ENCODE measurements at regions not wholly inside any gene's neighbourhood (a gene's known extent, or its start where the extent isn't known, plus 50 kb on each side); places are given as distances from the start of the nearest gene placed in this dataset.
"Not testable (repeated sequence)": the region's sequence is repeated elsewhere in the genome, so short reads cannot be mapped to it uniquely, and the experiment has no call there.

- DNase-seq: no peak
Measured at GRCh38 chr5:57002959-57003485, 51.1 kb upstream of the MIER3 start.

DNA sequence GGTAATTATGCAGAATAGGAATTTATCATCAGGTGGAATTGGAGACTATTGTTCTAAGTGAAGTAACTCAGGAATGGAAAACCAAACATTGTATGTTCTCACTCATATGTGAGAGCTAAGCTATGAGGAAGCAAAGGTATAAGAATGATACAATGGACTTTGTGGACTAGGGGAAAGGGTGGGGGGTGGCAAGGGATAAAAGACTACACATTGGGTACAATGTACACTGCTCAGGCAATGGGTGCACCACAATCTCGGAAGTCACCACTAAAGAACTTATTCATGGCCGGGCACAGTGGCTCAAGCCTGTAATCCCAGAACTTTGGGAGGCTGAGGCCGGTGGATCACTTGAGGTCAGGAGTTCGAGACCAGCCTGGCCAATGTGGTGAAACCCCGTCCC lies 51.6 kb upstream of the MIER3 start:
- DNase-seq: not testable (repeated sequence)

DNA sequence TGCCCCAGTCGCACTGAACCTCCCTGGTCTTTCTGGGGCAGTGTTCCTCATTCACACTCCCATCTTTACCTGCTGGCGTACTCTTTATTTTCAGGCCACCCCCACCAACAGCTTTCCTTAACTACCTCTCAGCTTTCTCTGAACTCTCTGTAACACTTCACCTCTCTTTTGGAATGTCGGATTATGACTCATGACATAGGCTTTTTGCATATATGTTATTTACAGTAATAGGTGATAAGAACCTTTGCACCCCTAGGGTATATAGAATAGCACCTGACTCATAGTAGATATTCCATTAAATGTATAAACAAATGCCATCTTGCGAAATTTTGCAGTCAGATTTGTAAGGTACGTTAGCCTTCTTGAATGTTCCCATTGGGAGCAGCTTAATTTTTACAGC lies 52.9 kb upstream of the MIER3 start:
- no peak for DNase-seq

DNA sequence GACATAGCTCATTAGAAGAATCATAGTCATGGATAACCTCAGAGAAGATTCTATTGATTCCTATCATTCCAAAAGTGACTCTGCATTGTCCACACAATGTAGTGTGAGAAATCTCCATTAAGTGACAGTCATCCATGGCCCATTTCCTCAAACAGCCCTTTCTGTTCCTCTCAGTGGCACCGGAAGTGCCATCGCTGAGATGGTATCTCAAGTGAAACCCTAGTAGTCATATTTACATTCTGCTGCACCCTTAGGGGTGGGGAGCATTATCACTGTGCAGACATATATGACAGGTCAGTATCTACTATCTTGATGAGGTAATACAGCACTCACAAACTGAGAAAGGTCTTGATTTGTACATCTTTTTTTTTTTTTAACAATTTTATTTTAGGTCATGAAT lies 55.4 kb upstream of the MIER3 start:
- DNase-seq: no peak

DNA sequence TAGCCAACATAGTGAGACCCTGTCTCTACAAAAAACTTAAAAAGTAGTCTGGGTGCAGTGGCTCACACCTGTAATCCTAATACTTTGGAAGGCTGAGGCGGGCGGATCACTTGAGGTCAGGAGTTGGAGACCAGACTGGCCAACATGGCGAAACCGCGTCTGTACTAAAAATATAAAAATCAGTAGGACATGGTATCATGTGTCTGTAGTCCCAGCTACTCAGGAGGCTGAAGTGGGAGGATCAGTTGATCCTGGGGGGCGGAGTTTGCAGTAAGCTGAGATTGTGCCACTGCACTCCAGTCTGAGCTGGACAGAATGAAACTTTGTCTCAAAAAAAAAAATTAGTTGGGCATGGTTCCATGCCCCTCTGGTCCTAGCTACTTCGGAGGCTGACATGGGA lies 57.9 kb upstream of the MIER3 start:
- no peak for DNase-seq

- no peak for DNase-seq
Measured at GRCh38 chr5:57010786-57011185, 58.9 kb upstream of the MIER3 start.

DNA sequence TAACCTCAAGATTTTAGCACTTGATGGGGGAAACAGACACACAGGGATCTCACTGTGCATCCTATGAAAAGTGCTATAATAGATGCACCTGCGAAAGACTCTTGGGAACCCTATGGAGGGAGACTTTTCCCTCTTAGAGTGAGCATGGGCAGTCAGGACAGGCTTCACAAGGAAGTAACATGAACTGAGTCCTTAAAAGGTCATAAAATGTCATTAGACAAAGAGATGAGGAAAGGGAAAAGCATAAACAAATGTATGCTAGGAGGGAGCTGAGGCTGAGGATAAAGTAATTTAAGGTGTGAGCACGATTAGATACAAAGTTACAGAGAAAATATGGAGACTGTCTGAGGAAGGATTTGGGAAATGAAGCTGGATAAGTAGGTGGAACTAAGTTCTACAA lies 60.6 kb upstream of the MIER3 start:
- no peak for DNase-seq

- no peak for DNase-seq
Measured at GRCh38 chr5:57025961-57026360, 74.0 kb upstream of the MIER3 start.

GRCh38 chr5:57028161-57028560 lies 76.2 kb upstream of the MIER3 start:
- DNase-seq: no peak

DNA sequence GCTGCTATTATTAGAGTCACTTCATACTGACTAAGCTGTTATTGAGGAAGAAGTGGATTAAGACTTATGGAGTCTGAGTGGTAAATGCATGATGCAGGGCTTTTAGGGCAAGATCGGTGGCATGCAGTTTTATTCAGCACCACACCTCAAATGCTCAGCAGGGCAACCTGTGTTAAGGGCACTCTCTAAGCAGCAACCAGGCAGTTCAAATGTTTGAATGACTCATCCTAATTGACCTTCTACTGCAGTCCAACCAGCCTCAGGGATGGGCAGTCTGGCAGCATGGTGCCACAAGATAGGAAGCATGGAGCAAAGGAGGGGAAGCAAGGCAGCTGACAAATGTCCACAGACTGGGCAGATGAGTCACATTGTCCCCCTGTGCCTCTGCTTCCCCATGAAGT lies 80.2 kb upstream of the MIER3 start:
- DNase-seq: no peak

DNA sequence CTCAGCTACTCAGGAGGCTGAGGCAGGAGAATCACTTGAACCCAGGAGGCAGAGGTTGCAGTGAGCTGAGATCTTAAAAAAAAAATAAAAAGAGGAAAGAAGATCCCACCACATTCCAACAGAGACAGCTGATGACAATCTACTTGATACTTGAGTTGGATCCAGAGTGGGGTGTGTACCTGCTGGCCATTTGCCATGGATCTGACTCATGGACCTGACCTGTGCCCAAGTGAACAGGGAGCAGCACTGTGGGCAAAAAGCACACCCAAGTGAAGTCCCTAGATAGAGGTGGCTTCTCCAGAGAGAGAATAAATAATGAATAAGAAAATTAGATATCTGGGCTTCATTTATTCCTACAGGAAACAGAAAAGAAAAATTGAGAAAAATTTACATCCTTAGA lies 81.2 kb upstream of the MIER3 start:
- DNase-seq: no peak

- DNase-seq: no peak
Measured at GRCh38 chr5:57033503-57033902, 81.6 kb upstream of the MIER3 start.

GRCh38 chr5:57034201-57034916 lies 82.4 kb upstream of the MIER3 start:
- DNase-seq: no peak

- DNase-seq: no peak
Measured at GRCh38 chr5:57035955-57036354, 84.0 kb upstream of the MIER3 start.

DNA sequence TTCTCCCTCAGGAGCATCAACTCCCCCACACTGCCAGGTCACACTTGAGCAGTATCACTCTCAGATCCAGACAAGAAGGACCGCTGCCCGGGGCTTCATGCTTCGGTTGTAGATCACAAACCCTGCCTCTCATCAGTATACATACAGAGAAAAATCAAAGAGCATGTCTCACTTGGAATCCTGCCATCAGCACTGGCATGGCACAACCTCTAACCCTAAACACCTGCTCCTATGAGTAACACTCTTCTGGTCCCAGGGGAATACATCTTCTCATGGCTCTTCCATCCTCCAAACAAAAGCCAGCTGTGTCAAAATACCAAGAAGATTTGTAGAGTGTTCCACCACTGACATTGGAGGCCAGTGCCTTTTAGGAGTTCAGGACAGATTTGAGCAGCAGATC lies 84.8 kb upstream of the MIER3 start:
- no peak for DNase-seq

DNA sequence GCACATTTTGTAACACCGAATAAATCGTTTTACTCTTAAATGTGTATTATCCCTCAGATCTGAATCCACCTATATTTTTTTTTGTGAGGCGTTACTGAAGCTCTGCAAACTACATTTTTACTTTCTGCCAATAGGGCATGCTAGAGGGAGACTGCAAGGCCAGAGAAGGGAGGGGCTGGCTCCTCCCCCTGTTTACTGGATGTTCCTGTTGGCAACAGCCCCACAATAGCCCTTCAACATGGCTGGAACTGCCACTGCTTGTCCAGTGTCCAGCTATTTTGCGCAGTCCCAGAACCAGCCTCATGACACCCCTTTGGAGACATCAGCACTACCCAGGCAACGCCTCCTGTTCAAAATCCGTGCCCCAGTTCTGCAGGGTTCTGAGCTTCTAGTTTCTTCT lies 85.4 kb upstream of the MIER3 start:
- no peak for DNase-seq

DNA sequence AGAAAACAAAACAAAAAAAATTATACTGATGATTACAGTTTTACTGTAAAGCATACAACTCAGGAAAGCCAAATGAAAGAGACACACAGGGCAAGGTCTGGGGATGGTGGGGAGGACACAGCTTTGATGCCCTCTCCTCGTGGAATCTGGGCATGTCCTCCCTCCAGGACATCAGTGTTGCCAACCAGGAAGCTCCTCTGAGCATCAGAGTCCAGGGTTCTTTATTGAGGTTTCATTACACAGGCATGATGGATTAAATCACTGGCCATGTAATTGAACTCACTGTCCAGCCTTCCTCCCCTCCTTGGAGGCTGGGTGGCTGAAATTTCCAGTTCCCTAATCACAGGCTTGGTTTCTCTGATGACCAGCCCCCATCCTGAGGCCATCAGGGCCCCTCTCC lies 89.6 kb upstream of the MIER3 start:
- no peak for DNase-seq

DNA sequence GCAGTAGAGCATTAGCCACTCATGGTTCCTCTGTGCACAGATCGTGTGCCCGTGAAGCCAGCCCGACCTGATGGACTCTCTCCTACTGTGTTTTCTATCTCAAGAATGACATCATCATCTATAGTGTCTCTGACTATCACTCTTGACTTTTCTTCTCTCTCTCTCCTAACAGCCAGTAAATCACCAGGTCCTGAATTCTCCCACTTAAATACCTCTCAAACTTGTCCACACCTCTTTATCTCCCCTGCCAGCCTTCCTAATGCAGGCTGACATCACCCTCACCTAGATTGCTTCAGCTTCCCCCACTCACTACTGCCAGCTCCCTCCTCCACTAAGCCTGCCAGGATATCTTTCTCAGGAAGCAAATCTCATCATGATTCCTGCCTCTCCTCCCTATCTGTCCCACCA lies 90.6 kb upstream of the MIER3 start:
- no peak for DNase-seq

DNA sequence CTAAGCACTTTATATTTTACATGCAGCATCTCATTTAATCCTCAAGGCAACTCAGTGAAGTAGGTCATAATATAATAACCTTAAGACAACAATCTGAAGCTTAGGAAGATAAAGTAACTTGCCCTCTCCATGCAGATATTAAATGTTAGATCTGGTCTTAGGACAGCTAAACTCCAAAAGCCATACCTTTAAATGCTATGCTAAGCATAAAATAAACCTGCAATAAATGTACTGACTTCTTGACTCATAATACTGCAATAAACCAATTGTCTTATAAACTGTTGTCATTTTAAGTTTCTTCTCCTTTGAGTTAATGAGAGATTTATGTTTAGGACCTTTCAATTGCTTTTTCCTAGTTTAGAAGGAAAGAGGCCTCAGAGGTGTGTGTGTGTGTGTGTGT lies 102.2 kb upstream of the MIER3 start:
- no peak for DNase-seq

- DNase-seq: no peak
Measured at GRCh38 chr5:57054671-57055070, 102.7 kb upstream of the MIER3 start.

- no peak for DNase-seq
Measured at GRCh38 chr5:57055731-57056130, 103.8 kb upstream of the MIER3 start.

- no peak for DNase-seq
Measured at GRCh38 chr5:57063773-57064172, 110.1 kb upstream of the GPBP1 start.

DNA sequence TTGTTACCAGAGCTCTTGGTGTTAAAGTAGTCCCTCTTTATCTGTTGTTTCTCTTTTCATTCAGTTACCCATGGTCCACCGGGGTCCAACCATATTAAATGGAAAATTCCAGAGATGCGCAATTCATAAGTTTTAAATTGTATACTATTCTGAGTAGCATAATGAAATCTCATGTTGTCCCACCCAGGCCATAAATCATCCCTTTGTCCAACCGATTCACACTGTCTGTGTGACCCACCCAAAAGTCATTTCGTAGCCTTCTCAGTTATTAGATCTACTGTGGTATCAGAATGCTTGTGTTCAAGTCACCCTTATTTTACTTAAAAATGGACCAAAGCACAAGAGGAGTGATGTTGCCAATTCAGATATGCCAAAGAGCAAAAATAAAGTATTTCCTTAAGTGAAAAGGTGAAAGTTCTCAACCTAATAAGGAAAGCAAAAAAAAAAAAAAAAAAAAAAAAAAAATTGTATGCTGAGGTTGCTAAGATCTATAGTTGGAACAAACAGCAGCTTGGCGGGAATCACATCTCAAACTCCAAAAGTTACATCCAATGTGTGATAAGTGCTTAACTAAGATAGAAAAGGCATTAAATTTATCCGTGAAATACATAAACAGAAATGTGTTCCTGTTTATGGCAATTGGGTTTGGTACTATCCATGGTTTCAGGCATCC lies 106.8 kb upstream of the GPBP1 start:
- DNase-seq: no peak

DNA sequence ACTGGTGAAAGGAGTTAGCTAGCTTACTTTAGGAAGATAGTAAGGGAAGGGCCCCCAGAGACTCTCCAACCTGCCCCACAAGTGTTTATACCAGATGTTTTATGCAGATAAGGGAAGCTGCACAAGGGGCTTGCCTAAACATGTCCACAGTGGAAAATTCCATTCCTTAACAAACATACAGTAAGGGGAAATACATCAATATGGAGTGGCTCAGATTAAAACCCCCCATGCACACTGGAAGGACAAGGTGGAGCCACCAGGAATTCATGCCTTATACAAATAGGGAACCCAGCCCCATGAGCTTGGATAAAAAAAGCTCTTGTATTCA lies 106.3 kb upstream of the GPBP1 start:
- peak; percentile 15 for DNase-seq
